SK-N-SH (cell line): ENCODE measurements at regions not wholly inside any gene's neighbourhood (a gene's known extent, or its start where the extent isn't known, plus 50 kb on each side); places are given as distances from the start of the nearest gene placed in this dataset.

ENCODE experiments used
- CTCF ChIA-PET: fragments of 300-600, 350-600 bp; formaldehyde crosslinking; extraction: SDS; loops from one replicate; lab custom pipeline; 2021; lab: Yijun Ruan, JAX
- POLR2A ChIA-PET: fragments of 350-600 bp; sonication (Branson Sonifier 250); formaldehyde crosslinking; extraction: SDS; loops from one replicate; lab custom pipeline; 2020; ENCODE audit warnings: antibody characterized with exemption, inconsistent platforms; lab: Yijun Ruan, JAX
- DNase-seq: peaks from one replicate; pipeline ENCODE4 v3.0.0; 2012
- H2AFZ ChIP-seq: fragments of 200-600 bp; sonication (generic); 2 replicates; pipeline ENCODE4 v1.8.1; 2016; ENCODE audit warnings: antibody characterized with exemption, mild to moderate bottlenecking, low read depth
- H3F3A ChIP-seq: fragments of 200-600 bp; sonication (generic); replicated peaks from 2 replicates; pipeline ENCODE3; 2016; ENCODE audit warnings: antibody characterized with exemption, mild to moderate bottlenecking; ENCODE audit not compliant: insufficient read depth
- H3K27ac ChIP-seq, 2 experiments: fragments of 200-500 bp in 1 of 2; fragments of 200-600 bp in 1 of 2; sonication (Bioruptor generic) in 1 of 2; sonication (generic), shearing (Covaris generic) in 1 of 2; 2 replicates each; pipeline versions ENCODE4 v1.5.1 to v1.6.1; 2014 to 2016; ENCODE audit warnings: low read depth in 2 of 2, inconsistent platforms in 1 of 2, low read length in 1 of 2, mild to moderate bottlenecking in 1 of 2, mixed read lengths in 1 of 2
- H3K27me3 ChIP-seq: fragments of 200-600 bp; sonication (generic), shearing (Covaris generic); 2 replicates; pipeline ENCODE4 v1.6.1; 2016; ENCODE audit warnings: mixed run types; ENCODE audit not compliant: insufficient read depth
- H3K36me3 ChIP-seq, 2 experiments: fragments of 200-500 bp in 1 of 2; fragments of 200-600 bp in 1 of 2; sonication (Bioruptor generic) in 1 of 2; sonication (generic) in 1 of 2; replicated peaks in 1 of 2; 2 replicates each; pipeline versions ENCODE3 to v1.5.1; 2014 to 2016; ENCODE audit warnings: low read length in 1 of 2, mild to moderate bottlenecking in 1 of 2; ENCODE audit not compliant: insufficient read depth in 2 of 2, control insufficient read depth in 1 of 2
- H3K4me1 ChIP-seq, 2 experiments: fragments of 200-500 bp in 1 of 2; fragments of 200-600 bp in 1 of 2; sonication (Bioruptor generic) in 1 of 2; sonication (generic), shearing (Covaris generic) in 1 of 2; 2 replicates each; pipeline versions ENCODE4 v1.5.1 to v1.6.1; 2014 to 2016; ENCODE audit warnings: low read depth in 1 of 2, low read length in 1 of 2, mixed run types in 1 of 2; ENCODE audit not compliant: insufficient read depth in 2 of 2, control insufficient read depth in 1 of 2
- H3K4me2 ChIP-seq: fragments of 200-600 bp; sonication (generic), shearing (Covaris generic); 2 replicates; pipeline ENCODE4 v1.6.1; 2017; ENCODE audit warnings: mixed run types
- H3K4me3 ChIP-seq, 2 experiments: fragments of 200-500 bp in 1 of 2; fragments of 200-600 bp in 1 of 2; sonication (Bioruptor generic) in 1 of 2; sonication (generic), shearing (Covaris generic) in 1 of 2; 2 replicates each; pipeline versions ENCODE4 v1.5.1 to v1.8.1; 2014 to 2016; ENCODE audit warnings: low read depth in 2 of 2, inconsistent platforms in 1 of 2, low read length in 1 of 2, mild to moderate bottlenecking in 1 of 2, mixed read lengths in 1 of 2, moderate library complexity in 1 of 2
- H3K79me2 ChIP-seq: fragments of 200-600 bp; sonication (generic); 2 replicates; pipeline ENCODE4 v1.8.1; 2017; ENCODE audit warnings: mild to moderate bottlenecking; ENCODE audit not compliant: insufficient read depth
- H3K9ac ChIP-seq: fragments of 200-600 bp; sonication (generic); 2 replicates; pipeline ENCODE4 v1.6.1; 2017; ENCODE audit warnings: mixed run types
- H3K9me2 ChIP-seq: fragments of 200-600 bp; sonication (generic); 2 replicates; pipeline ENCODE4 v1.6.1; 2017; ENCODE audit warnings: mixed run types
- H3K9me3 ChIP-seq: fragments of 200-600 bp; sonication (generic); 2 replicates; pipeline ENCODE4 v1.6.1; 2017; ENCODE audit warnings: mixed run types, mild to moderate bottlenecking, moderate library complexity
- H4K20me1 ChIP-seq: fragments of 200-600 bp; sonication (generic); 2 replicates; pipeline ENCODE4 v1.6.1; 2017; ENCODE audit warnings: mild to moderate bottlenecking, mixed run types; ENCODE audit not compliant: insufficient read depth
- CHD2 ChIP-seq: fragments of 150-350 bp; IDR thresholded peaks from 2 replicates; pipeline ENCODE4 v1.6.1; 2018; ENCODE audit warnings: low read length; ENCODE audit not compliant: partially characterized antibody
- EZH2phosphoT487 ChIP-seq: fragments of 200-600 bp; sonication (generic); IDR thresholded peaks from 2 replicates; pipeline ENCODE4 v1.6.1; 2017; ENCODE audit warnings: low read depth, mixed run types, mild to moderate bottlenecking, antibody characterized with exemption, moderate library complexity, borderline replicate concordance
- FOSL2 ChIP-seq: IDR thresholded peaks from 2 replicates; pipeline ENCODE4 v1.4.0; 2012; ENCODE audit warnings: low read depth, mild to moderate bottlenecking, moderate library complexity, borderline replicate concordance
- FOXJ3 ChIP-seq: sonication (generic); formaldehyde crosslinking; IDR thresholded peaks from 2 replicates; pipeline ENCODE4 v1.5.1; 2020; ENCODE audit warnings: mild to moderate bottlenecking, missing genetic modification reagents
- FOXM1 ChIP-seq: IDR thresholded peaks from 2 replicates; pipeline ENCODE4 v1.4.0; 2012; ENCODE audit warnings: low read depth, mild to moderate bottlenecking
- GABPA ChIP-seq: IDR thresholded peaks from 2 replicates; pipeline ENCODE4 v1.4.0; 2012; ENCODE audit warnings: low read depth, mild to moderate bottlenecking
- GATA2 ChIP-seq: sonication (generic); formaldehyde crosslinking; IDR thresholded peaks from 2 replicates; pipeline ENCODE4 v1.5.0; 2020; ENCODE audit warnings: mild to moderate bottlenecking, missing genetic modification reagents
- JUND ChIP-seq: IDR thresholded peaks from 2 replicates; pipeline ENCODE4 v1.4.0; 2012
- MAX ChIP-seq: IDR thresholded peaks from 2 replicates; pipeline ENCODE4 v1.4.0; 2012; ENCODE audit warnings: low read depth
- MEF2A ChIP-seq: IDR thresholded peaks from 2 replicates; pipeline ENCODE4 v1.4.0; 2012; ENCODE audit warnings: low read depth, borderline replicate concordance
- NFIC ChIP-seq: IDR thresholded peaks from 2 replicates; pipeline ENCODE4 v1.4.0; 2012; ENCODE audit warnings: borderline replicate concordance
- NRF1 ChIP-seq: IDR thresholded peaks from 2 replicates; pipeline ENCODE4 v1.6.1; 2012; ENCODE audit warnings: low read depth, mild to moderate bottlenecking, low read length
- POLR2AphosphoS5 ChIP-seq: IDR thresholded peaks from 2 replicates; pipeline ENCODE4 v1.6.1; 2012; ENCODE audit warnings: low read depth, low read length
- REST ChIP-seq: IDR thresholded peaks from 2 replicates; pipeline ENCODE4 v1.6.1; 2012; ENCODE audit warnings: mild to moderate bottlenecking, low read depth, low read length, moderate library complexity
- SIN3A ChIP-seq: IDR thresholded peaks from 2 replicates; pipeline ENCODE4 v1.6.1; 2012; ENCODE audit warnings: low read depth, mild to moderate bottlenecking, low read length, moderate library complexity, borderline replicate concordance
- SMC3 ChIP-seq: IDR thresholded peaks from 2 replicates; pipeline ENCODE4 v1.6.1; 2012; ENCODE audit warnings: low read depth, low read length, improper control_type of control experiment
- TAF1 ChIP-seq: IDR thresholded peaks from 2 replicates; pipeline ENCODE4 v1.6.1; 2012; ENCODE audit warnings: low read depth, mild to moderate bottlenecking, low read length, moderate library complexity, borderline replicate concordance
- TCF12 ChIP-seq: IDR thresholded peaks from 2 replicates; pipeline ENCODE4 v1.4.0; 2012
- TEAD4 ChIP-seq: IDR thresholded peaks from 2 replicates; pipeline ENCODE4 v1.4.0; 2012; ENCODE audit warnings: mild to moderate bottlenecking, borderline replicate concordance; ENCODE audit not compliant: insufficient read depth
- YY1 ChIP-seq: IDR thresholded peaks from 2 replicates; pipeline ENCODE4 v1.4.0; 2012; ENCODE audit warnings: low read depth, mild to moderate bottlenecking
- WGBS: methylation state at CpG from one replicate; pipeline ENCODE4 v1.1.6; 2017; ENCODE audit warnings: low lambda C conversion rate; 5-methylcytosine and 5-hydroxymethylcytosine counted together

- Histone ChIP-seq H3K9me3 (no peaks in the 10 kb centered on the region), H3K4me1 (no peaks in the 10 kb centered on the region), H3K4me3 (no peak overlapping the region), H3K27ac (no peak overlapping the region), H3K9me2 (no peaks in the 10 kb centered on the region), H3K4me2 (no peak overlapping the region), H4K20me1 (no peaks in the 10 kb centered on the region), H2AFZ (no peak overlapping the region), H3K27me3 (no peaks in the 10 kb centered on the region; the same call in 1 of the 2 replicates), H3K79me2 (no peaks in the 10 kb centered on the region), H3K9ac (no peak overlapping the region), H3K36me3 (no peaks in the 10 kb centered on the region), H3F3A (no peaks in the 10 kb centered on the region)
- WGBS, result 12% methylated on average over 2 of the region's 2 CpGs
- no peak for TF ChIP-seq NFIC
- POLR2A ChIA-PET, result no interaction called here
- CTCF ChIA-PET, result no interaction called here
- DNase-seq, result no peak
Observed at GRCh38 chr12:17691369-17691768, 398.6 kb downstream of the RERGL start.

GRCh38 chr12:17680220-17680619 is 409.8 kb downstream of the RERGL start:
- 6% methylated on average over 2 of the region's 2 CpGs for WGBS
- no peaks in the 10 kb centered on the region for H3F3A ChIP-seq
- H3K9me2 ChIP-seq, result no peaks in the 10 kb centered on the region
- H3K4me2 ChIP-seq, result no peak overlapping the region
- TF ChIP-seq FOSL2 (no peak), TAF1 (no peak), YY1 (no peak), MEF2A (no peak), JUND (no peak), POLR2AphosphoS5 (no peak), CHD2 (no peak), NRF1 (no peak), NFIC (no peak), MAX (no peak), GATA2 (no peak), TCF12 (no peak), FOXJ3 (no peak), SIN3A (no peak), EZH2phosphoT487 (no peak), GABPA (no peak), FOXM1 (no peak), TEAD4 (no peak), REST (no peak), SMC3 (no peak)
- H2AFZ ChIP-seq, result no peak overlapping the region
- no peaks in the 10 kb centered on the region for H4K20me1 ChIP-seq
- DNase-seq, result no peak
- POLR2A ChIA-PET, result no interaction called here
- H3K27me3 ChIP-seq, result no peaks in the 10 kb centered on the region
- H3K9ac ChIP-seq, result no peak overlapping the region
- no peaks in the 10 kb centered on the region for H3K4me1 ChIP-seq
- H3K9me3 ChIP-seq, result no peaks in the 10 kb centered on the region
- H3K4me3 ChIP-seq, result no peak overlapping the region
- H3K79me2 ChIP-seq, result no peaks in the 10 kb centered on the region
- no peaks in the 10 kb centered on the region for H3K36me3 ChIP-seq
- no peak overlapping the region for H3K27ac ChIP-seq
- CTCF ChIA-PET, result no interaction called here
